IMR-90 (cell line): ENCODE measurements at regions not wholly inside any gene's neighbourhood (a gene's known extent, or its start where the extent isn't known, plus 50 kb on each side); places are given as distances from the start of the nearest gene placed in this dataset.

Source experiments
- ATAC-seq: fragments of 200-7000 bp; cut with Tn5 transposase; 2 replicates; pipeline ENCODE4 v1.9.1; 2020; ENCODE audit warnings: low read depth, mild to moderate bottlenecking, moderate library complexity
- BruUV-seq: library from RNA; stranded (reverse); fragments of 400-500 nt; replicated peaks from 2 replicates; lab custom pipeline; 2021; lab: Mats Ljungman, UMichigan
- CTCF ChIA-PET: fragments of 300-600 bp; formaldehyde crosslinking; extraction: SDS; loops from one replicate; lab custom pipeline; 2021; ENCODE audit warnings: antibody characterized with exemption; lab: Yijun Ruan, JAX
- POLR2A ChIA-PET: fragments of 300-600 bp; sonication (Branson Sonifier 250); formaldehyde crosslinking; loops from one replicate; lab custom pipeline; 2022; ENCODE audit warnings: antibody characterized with exemption; ENCODE audit not compliant: unreplicated experiment; lab: Charles Lee
- DNase-seq: peaks from one replicate; pipeline ENCODE4 v3.0.0; 2013
- H2AFZ ChIP-seq: replicated peaks from 2 replicates; pipeline ENCODE3; 2013; ENCODE audit warnings: low read length, mild to moderate bottlenecking; ENCODE audit not compliant: poor library complexity
- H2AK5ac ChIP-seq: 2 replicates; pipeline ENCODE4 v1.6.1; 2013; ENCODE audit warnings: low read depth, low read length, inconsistent platforms
- H2AK9ac ChIP-seq: replicated peaks from 2 replicates; pipeline ENCODE3; 2013; ENCODE audit warnings: mild to moderate bottlenecking, low read depth, low read length, moderate library complexity; ENCODE audit not compliant: poor library complexity
- H2BK120ac ChIP-seq: 2 replicates; pipeline ENCODE4 v1.6.1; 2013; ENCODE audit warnings: low read depth, low read length, inconsistent platforms
- H2BK15ac ChIP-seq: 3 replicates; pipeline ENCODE4 v1.6.1; 2013; ENCODE audit warnings: low read depth, low read length, inconsistent platforms
- H2BK20ac ChIP-seq: 2 replicates; pipeline ENCODE4 v1.6.1; 2013; ENCODE audit warnings: low read depth, mild to moderate bottlenecking, inconsistent platforms, low read length, moderate library complexity
- H2BK5ac ChIP-seq: 2 replicates; pipeline ENCODE4 v1.6.1; 2013; ENCODE audit warnings: mild to moderate bottlenecking, low read depth, low read length, inconsistent platforms; ENCODE audit not compliant: poor library complexity, severe bottlenecking
- H3K14ac ChIP-seq: replicated peaks from 2 replicates; pipeline ENCODE4 v1.6.1; 2013; ENCODE audit warnings: low read depth, low read length, inconsistent platforms
- H3K18ac ChIP-seq: 2 replicates; pipeline ENCODE4 v1.6.1; 2013; ENCODE audit warnings: low read depth, low read length, control low read depth
- H3K23ac ChIP-seq: 2 replicates; pipeline ENCODE4 v1.6.1; 2013; ENCODE audit warnings: low read depth, low read length, inconsistent platforms
- H3K27ac ChIP-seq: 2 replicates; pipeline ENCODE4 v1.5.1; 2013; ENCODE audit warnings: mild to moderate bottlenecking, control low read depth, low read length; ENCODE audit not compliant: insufficient read depth
- H3K27me3 ChIP-seq: 2 replicates; pipeline ENCODE4 v1.6.1; 2013; ENCODE audit warnings: low read length; ENCODE audit not compliant: control insufficient read depth, insufficient read depth
- H3K36me3 ChIP-seq: 2 replicates; pipeline ENCODE4 v1.6.1; 2013; ENCODE audit warnings: low read length, mixed read lengths; ENCODE audit not compliant: control insufficient read depth, insufficient read depth
- H3K4ac ChIP-seq: 2 replicates; pipeline ENCODE4 v1.6.1; 2013; ENCODE audit warnings: low read depth, low read length, inconsistent platforms
- H3K4me1 ChIP-seq: 2 replicates; pipeline ENCODE4 v1.6.1; 2013; ENCODE audit warnings: low read length, mixed read lengths; ENCODE audit not compliant: control insufficient read depth, insufficient read depth
- H3K4me2 ChIP-seq: 2 replicates; pipeline ENCODE4 v1.6.1; 2013; ENCODE audit warnings: low read depth, mild to moderate bottlenecking, control low read depth, low read length, moderate library complexity
- H3K4me3 ChIP-seq: 2 replicates; pipeline ENCODE4 v1.5.1; 2013; ENCODE audit warnings: low read depth, mild to moderate bottlenecking, control low read depth, low read length, moderate library complexity; ENCODE audit not compliant: insufficient read depth
- H3K56ac ChIP-seq: 2 replicates; pipeline ENCODE4 v1.6.1; 2013; ENCODE audit warnings: low read length, inconsistent platforms; ENCODE audit not compliant: insufficient read depth; ENCODE audit errors: extremely low read depth
- H3K79me1 ChIP-seq, 2 experiments: 2 replicates each; pipeline ENCODE4 v1.6.1; 2013; ENCODE audit warnings: low read length in 2 of 2, inconsistent platforms in 1 of 2, low read depth in 1 of 2
- H3K9ac ChIP-seq: 2 replicates; pipeline ENCODE4 v1.6.1; 2013; ENCODE audit warnings: low read depth, low read length, control low read depth
- H3K9me1 ChIP-seq: 2 replicates; pipeline ENCODE4 v1.6.1; 2013; ENCODE audit warnings: low read length, inconsistent platforms; ENCODE audit not compliant: insufficient read depth
- H3K9me3 ChIP-seq: 2 replicates; pipeline ENCODE4 v1.6.1; 2013; ENCODE audit warnings: low read length; ENCODE audit not compliant: control insufficient read depth, insufficient read depth
- H4K20me1 ChIP-seq: 2 replicates; pipeline ENCODE4 v1.6.1; 2013; ENCODE audit warnings: low read length, inconsistent platforms; ENCODE audit not compliant: insufficient read depth
- H4K5ac ChIP-seq: 2 replicates; pipeline ENCODE4 v1.6.1; 2013; ENCODE audit warnings: mild to moderate bottlenecking, low read depth, low read length, control low read depth
- H4K8ac ChIP-seq, 2 experiments: 2 replicates each; pipeline ENCODE4 v1.6.1; 2013; ENCODE audit warnings: low read depth in 2 of 2, low read length in 2 of 2, control low read depth in 1 of 2, inconsistent platforms in 1 of 2
- H4K91ac ChIP-seq: 2 replicates; pipeline ENCODE4 v1.6.1; 2013; ENCODE audit warnings: low read depth, low read length, inconsistent platforms; ENCODE audit not compliant: insufficient read depth
- BHLHE40 ChIP-seq: fragments of 150-350 bp; IDR thresholded peaks from 2 replicates; pipeline ENCODE4 v1.6.1; 2016; ENCODE audit warnings: mild to moderate bottlenecking, low read depth, low read length
- CEBPB ChIP-seq: IDR thresholded peaks from 2 replicates; pipeline ENCODE4 v1.6.1; 2012; ENCODE audit warnings: low read depth, low read length, improper control_type of control experiment
- CHD1 ChIP-seq: IDR thresholded peaks from 2 replicates; pipeline ENCODE4 v1.6.1; 2012; ENCODE audit warnings: low read depth, low read length, improper control_type of control experiment
- CTCF ChIP-seq: conservative IDR thresholded peaks from 2 replicates; pipeline ENCODE4 v1.5.1; 2012; ENCODE audit warnings: mild to moderate bottlenecking, low read depth, low read length, improper control_type of control experiment
- ELK1 ChIP-seq: fragments of 150-350 bp; IDR thresholded peaks from 2 replicates; pipeline ENCODE4 v1.6.1; 2016; ENCODE audit warnings: low read depth, mild to moderate bottlenecking, low read length, moderate library complexity, borderline replicate concordance
- FOS ChIP-seq: fragments of 150-350 bp; IDR thresholded peaks from 2 replicates; pipeline ENCODE4 v1.6.1; 2016; ENCODE audit warnings: low read depth, low read length
- MAFK ChIP-seq: IDR thresholded peaks from 2 replicates; pipeline ENCODE4 v1.6.1; 2012; ENCODE audit warnings: low read depth, low read length, improper control_type of control experiment
- MAZ ChIP-seq: IDR thresholded peaks from 2 replicates; pipeline ENCODE4 v1.6.1; 2012; ENCODE audit warnings: low read depth, mild to moderate bottlenecking, low read length, improper control_type of control experiment, moderate library complexity, borderline replicate concordance
- NFE2L2 ChIP-seq: fragments of 150-350 bp; IDR thresholded peaks from 2 replicates; pipeline ENCODE4 v1.6.1; 2016; ENCODE audit warnings: low read depth, mild to moderate bottlenecking, low read length
- POLR2A ChIP-seq: IDR thresholded peaks from 2 replicates; pipeline ENCODE4 v1.6.1; 2012; ENCODE audit warnings: mild to moderate bottlenecking, low read depth, low read length
- RAD21 ChIP-seq: IDR thresholded peaks from 2 replicates; pipeline ENCODE4 v1.6.1; 2012; ENCODE audit warnings: low read length, improper control_type of control experiment
- RFX5 ChIP-seq: IDR thresholded peaks from 2 replicates; pipeline ENCODE4 v1.8.0; 2012; ENCODE audit warnings: low read depth, mild to moderate bottlenecking, low read length, moderate library complexity
- SMC3 ChIP-seq: fragments of 150-350 bp; IDR thresholded peaks from 2 replicates; pipeline ENCODE4 v1.6.1; 2016; ENCODE audit warnings: low read depth, mild to moderate bottlenecking, antibody characterized with exemption, low read length, moderate library complexity
- USF2 ChIP-seq: fragments of 150-350 bp; IDR thresholded peaks from 2 replicates; pipeline ENCODE4 v1.6.1; 2017; ENCODE audit warnings: mild to moderate bottlenecking, antibody characterized with exemption, low read length, low read depth
- WGBS, 2 experiments: methylation state at CpG; one replicate each; pipeline versions ENCODE4 v1.1.5 to v1.1.7; 2013; ENCODE audit warnings: missing lambda C conversion rate in 2 of 2; ENCODE audit not compliant: insufficient read length in 1 of 2; ENCODE audit errors: extremely low coverage in 2 of 2; 5-methylcytosine and 5-hydroxymethylcytosine counted together
- dilution Hi-C: fragments of 300-500 bp; cut with HindIII; formaldehyde crosslinking; loops from one replicate; pipeline ENCODE4 v1.14.3; 2018; ENCODE audit warnings: low sequenced_read_pairs; ENCODE audit not compliant: unreplicated experiment
- in situ Hi-C: fragments of 300-500 bp; cut with MboI; formaldehyde crosslinking; loops from 3 replicates; pipeline ENCODE4 v1.14.3; 2019; ENCODE audit warnings: low sequenced_read_pairs, inconsistent platforms, mixed read lengths
- intact Hi-C: fragments of 100-400 bp; cut with micrococcal nuclease; formaldehyde crosslinking; loops from 2 replicates; pipeline ENCODE4 v1.10.0; 2022

GRCh38 chr2:145064511-145064910 is 544.6 kb upstream of the ZEB2 start:
- no peak overlapping the region for H2AK9ac ChIP-seq
- no peak overlapping the region for H2BK20ac ChIP-seq
- ChIA-PET POLR2A (interaction anchor here (0.6 kb wide), 1 partner anchor 589 kb away, joined by 3 read pairs; no protein-coding TSS in a partner anchor), CTCF (no interaction called here)
- H2BK15ac ChIP-seq: no peak overlapping the region
- no TSS peak for BruUV-seq
- in situ Hi-C loops: no loop called here
- no peak overlapping the region for H2BK120ac ChIP-seq
- no peaks in the 10 kb centered on the region for H3K79me1 ChIP-seq
- H3K56ac ChIP-seq: no peak overlapping the region
- no peak overlapping the region for H3K23ac ChIP-seq
- H3K27ac ChIP-seq: no peak overlapping the region
- ATAC-seq (peak; percentile 44; the same call in 1 of the 2 replicates), DNase-seq (peak; percentile 19)
- no peak overlapping the region for H4K8ac ChIP-seq
- no peak for TF ChIP-seq BHLHE40
- TF ChIP-seq CTCF: no peak
- no peak for TF ChIP-seq USF2
- no peak for TF ChIP-seq ELK1
- no peak for TF ChIP-seq CEBPB
- TF ChIP-seq POLR2A: no peak
- no peak for TF ChIP-seq SMC3
- TF ChIP-seq MAZ: no peak
- no peak for TF ChIP-seq NFE2L2
- no peak for TF ChIP-seq CHD1
- no peak for TF ChIP-seq MAFK
- no peak for TF ChIP-seq FOS
- TF ChIP-seq RAD21: no peak
- no peak for TF ChIP-seq RFX5
- WGBS, 2 experiments: no CpG with 5 or more reads among the region's 1 CpG
- H3K27me3 ChIP-seq: no peaks in the 10 kb centered on the region
- no peak overlapping the region for H2AFZ ChIP-seq
- H4K20me1 ChIP-seq: no peaks in the 10 kb centered on the region
- H3K36me3 ChIP-seq: no peaks in the 10 kb centered on the region
- dilution Hi-C loops: no loop called here
- peaks cover 8% of the 10 kb centered on the region for H3K4me1 ChIP-seq
- H3K9ac ChIP-seq: no peak overlapping the region
- H2AK5ac ChIP-seq: no peak overlapping the region
- H3K14ac ChIP-seq: no peak overlapping the region
- no peaks in the 10 kb centered on the region for H3K9me3 ChIP-seq
- H3K18ac ChIP-seq: 0 out of 2 replicates have a peak overlapping the region, but pooled peaks have one; percentile 43
- H2BK5ac ChIP-seq: no peak overlapping the region
- no peak overlapping the region for H3K4ac ChIP-seq
- H3K4me2 ChIP-seq: no peak overlapping the region
- no peak overlapping the region for H3K4me3 ChIP-seq
- H4K5ac ChIP-seq: no peak overlapping the region
- intact Hi-C loops: no loop called here
- no peak overlapping the region for H4K91ac ChIP-seq
- no peaks in the 10 kb centered on the region for H3K9me1 ChIP-seq
